ENCODE measurements at regions not wholly inside any gene's neighbourhood (a gene's known extent, or its start where the extent isn't known, plus 50 kb on each side); places are given as distances from the start of the nearest gene placed in this dataset.

GRCh38 chr9:117473293-117473692, 58.4 kb upstream of the ASTN2 start:
- no peak overlapping the region for H3K4me3 ChIP-seq (ENCODE audit: low read depth, low read length)
- DNase-seq (ENCODE audit: low read depth), result no peak
- TF ChIP-seq CTCF (conservative IDR thresholded peaks at IDR 0.05; ENCODE audit: low read depth, low read length), result no peak

- TF ChIP-seq CTCF (conservative IDR thresholded peaks at IDR 0.05; ENCODE audit: low read depth, low read length), result no peak
- no peak overlapping the region for H3K4me3 ChIP-seq (ENCODE audit: low read depth, low read length)
- no peak for DNase-seq (ENCODE audit: low read depth)
Observed at GRCh38 chr9:117470902-117471301, 56.0 kb upstream of the ASTN2 start.

- no peak for TF ChIP-seq CTCF (conservative IDR thresholded peaks at IDR 0.05; ENCODE audit: low read depth, low read length)
- DNase-seq (ENCODE audit: low read depth), result no peak
- H3K4me3 ChIP-seq (ENCODE audit: low read depth, low read length), result no peak overlapping the region
Observed at GRCh38 chr9:117470455-117470854, 55.6 kb upstream of the ASTN2 start.

DNA sequence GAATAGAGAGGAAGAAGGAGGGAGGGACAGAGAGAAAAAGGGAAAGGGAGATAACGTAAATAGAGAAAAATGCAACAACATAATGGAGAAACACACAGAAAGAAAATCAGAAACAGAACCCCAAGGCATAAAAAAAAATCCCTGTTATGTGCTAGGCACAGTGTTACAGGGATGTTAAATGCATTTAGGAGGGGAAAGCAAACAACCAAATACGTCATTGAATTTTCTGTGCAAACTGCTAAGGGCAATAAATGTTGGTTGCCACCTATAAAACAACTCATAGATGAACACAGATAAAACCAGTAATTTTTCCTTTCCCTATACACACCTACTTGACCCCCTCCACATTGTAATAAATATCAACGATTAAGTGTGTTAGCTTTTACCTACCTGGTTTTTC, 51.3 kb upstream of the ASTN2 start:
- TF ChIP-seq CTCF (conservative IDR thresholded peaks at IDR 0.05; ENCODE audit: low read depth, low read length), result no peak
- H3K4me3 ChIP-seq (ENCODE audit: low read depth, low read length), result no peak overlapping the region
- DNase-seq (ENCODE audit: low read depth), result no peak

DNA sequence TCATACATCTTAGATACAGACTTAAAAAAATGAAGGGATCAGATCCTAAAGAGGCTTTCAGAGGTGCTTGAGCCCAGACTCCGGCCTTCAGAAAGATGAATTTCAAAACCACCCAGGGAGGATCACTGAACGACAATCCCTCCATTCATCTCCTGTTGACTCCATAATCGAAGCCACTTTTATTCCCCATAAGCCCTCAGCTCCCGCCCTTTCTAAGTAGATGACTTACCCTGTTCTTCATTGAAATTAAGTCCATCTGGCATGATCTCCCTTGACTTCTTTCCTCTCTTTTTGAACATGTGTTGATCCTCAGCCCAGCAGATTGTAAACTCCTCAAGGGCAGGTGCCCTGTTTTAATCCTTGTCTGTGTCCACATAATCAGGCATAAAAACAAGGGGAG, 50.8 kb upstream of the ASTN2 start:
- TF ChIP-seq CTCF (conservative IDR thresholded peaks at IDR 0.05; ENCODE audit: low read depth, low read length), result no peak
- DNase-seq (ENCODE audit: low read depth), result no peak
- H3K4me3 ChIP-seq (ENCODE audit: low read depth, low read length), result no peak overlapping the region

DNA sequence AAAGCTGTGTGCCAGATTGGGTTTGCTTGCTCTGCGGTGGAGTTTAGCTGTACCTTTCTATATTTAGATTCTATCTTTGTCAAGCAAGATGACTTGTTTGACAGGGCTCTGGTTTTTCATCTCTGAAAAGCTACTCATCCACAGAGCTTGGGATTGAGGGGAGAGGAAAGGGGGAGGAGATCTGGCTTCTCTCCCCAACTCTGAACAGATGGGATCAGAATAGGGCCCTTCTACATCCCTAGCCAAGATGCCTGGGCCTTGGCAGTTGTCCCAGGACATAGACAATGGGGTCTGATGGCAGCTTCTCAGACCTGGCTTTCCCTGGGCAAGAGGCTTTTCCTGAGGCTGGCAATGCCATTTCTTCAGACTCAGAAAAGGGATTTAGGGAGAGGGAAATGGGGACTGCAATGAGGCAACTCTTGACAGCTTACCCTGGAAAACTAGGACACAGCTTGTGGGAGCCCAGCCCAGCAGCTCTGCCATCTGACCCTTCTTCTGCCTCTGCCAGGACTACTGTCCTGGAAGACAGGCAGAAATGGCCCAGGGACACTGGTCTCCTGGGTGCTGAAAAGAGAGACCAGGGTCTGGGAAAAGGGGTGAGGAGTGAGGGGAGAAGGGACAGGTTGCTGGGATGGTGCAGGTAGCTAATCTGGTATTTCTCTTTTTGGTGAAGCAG, 50.2 kb upstream of the ASTN2 start:
- no peak for TF ChIP-seq CTCF (conservative IDR thresholded peaks at IDR 0.05; ENCODE audit: low read depth, low read length)
- no peak for DNase-seq (ENCODE audit: low read depth)
- no peak overlapping the region for H3K4me3 ChIP-seq (ENCODE audit: low read depth, low read length)
